Gastroesophageal sphincter (tissue), 3 donors: ENCODE measurements at regions not wholly inside any gene's neighbourhood (a gene's known extent, or its start where the extent isn't known, plus 50 kb on each side); places are given as distances from the start of the nearest gene placed in this dataset.
"Not testable (repeated sequence)": the region's sequence is repeated elsewhere in the genome, so short reads cannot be mapped to it uniquely, and the experiment has no call there.

Source experiments
- CTCF ChIP-seq, 4 experiments: fragments of 200-600 bp in 2 of 4; fragments of 450-650 bp in 2 of 4; sonication (generic) in 1 of 4; IDR thresholded peaks; one replicate each; pipeline ENCODE4 v1.5.1; 2017 to 2019; ENCODE audit warnings: antibody characterized with exemption in 4 of 4, mild to moderate bottlenecking in 2 of 4, moderate library complexity in 2 of 4
- EP300 ChIP-seq: sonication (generic); formaldehyde crosslinking; IDR thresholded peaks from one replicate; pipeline ENCODE4 v1.6.1; 2017; ENCODE audit warnings: antibody characterized with exemption, mild to moderate bottlenecking
- POLR2AphosphoS5 ChIP-seq: sonication (generic); formaldehyde crosslinking; IDR thresholded peaks from one replicate; pipeline ENCODE4 v1.6.1; 2017; ENCODE audit warnings: antibody characterized with exemption

GRCh38 chrX:3910611-3911010 is 197.2 kb upstream of the PRKX start:
- TF ChIP-seq CTCF (IDR thresholded peaks at IDR 0.05); EP300; POLR2AphosphoS5: not testable (repeated sequence)
